ENCODE measurements at regions not wholly inside any gene's neighbourhood (a gene's known extent, or its start where the extent isn't known, plus 50 kb on each side); places are given as distances from the start of the nearest gene placed in this dataset.

DNA sequence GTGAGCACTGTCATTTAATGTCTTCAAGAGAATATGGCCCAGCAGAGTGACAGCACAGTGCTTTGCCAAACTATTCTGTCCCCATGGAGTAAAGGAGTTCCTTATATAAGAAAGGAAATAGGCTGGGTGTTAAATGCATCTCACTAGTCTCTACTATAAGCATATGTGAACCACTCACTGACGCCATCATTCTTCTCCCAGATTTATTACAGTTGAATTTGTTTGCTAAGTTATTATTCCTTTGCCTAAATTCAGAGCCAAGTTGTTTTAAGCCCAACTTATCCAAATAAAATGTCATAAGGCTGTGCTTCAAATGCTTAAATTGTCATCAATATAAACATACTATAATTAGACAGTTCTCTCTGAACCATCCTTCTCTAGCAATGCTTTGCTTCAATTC, 151.6 kb downstream of the KCNA5 start:
- no peak overlapping the region for H3K4me2 ChIP-seq (ENCODE audit: insufficient read depth, low read length)
- no peaks in the 10 kb centered on the region for H3K9me3 ChIP-seq (ENCODE audit: low read depth, low read length)
- DNase-seq (ENCODE audit: insufficient read length, low spot score, missing footprints): no peak
- no peak overlapping the region for H2AFZ ChIP-seq (ENCODE audit: low read length)
- H3K4me1 ChIP-seq (ENCODE audit: insufficient read depth, low read length): no peaks in the 10 kb centered on the region
- no peak overlapping the region for H3K4me3 ChIP-seq (ENCODE audit: insufficient read depth, low read length)
- H3K79me2 ChIP-seq (ENCODE audit: insufficient read depth, low read length): no peaks in the 10 kb centered on the region
- H3K36me3 ChIP-seq (ENCODE audit: insufficient read depth, low read length): no peaks in the 10 kb centered on the region
- no peak for TF ChIP-seq CTCF (IDR thresholded peaks at IDR 0.05; ENCODE audit: extremely low read depth, low read depth, low read length)
- H3K27ac ChIP-seq (ENCODE audit: low read depth, low read length): no peak overlapping the region
- H4K20me1 ChIP-seq (ENCODE audit: insufficient read depth, low read length): no peaks in the 10 kb centered on the region
- no peaks in the 10 kb centered on the region for H3K27me3 ChIP-seq (ENCODE audit: insufficient read depth, low read length)

GRCh38 chr12:5195691-5196090, 152.0 kb downstream of the KCNA5 start:
- no peaks in the 10 kb centered on the region for H3K4me1 ChIP-seq (ENCODE audit: insufficient read depth, low read length)
- no peak for TF ChIP-seq CTCF (IDR thresholded peaks at IDR 0.05; ENCODE audit: extremely low read depth, low read depth, low read length)
- no peaks in the 10 kb centered on the region for H3K9me3 ChIP-seq (ENCODE audit: low read depth, low read length)
- no peaks in the 10 kb centered on the region for H3K36me3 ChIP-seq (ENCODE audit: insufficient read depth, low read length)
- DNase-seq (ENCODE audit: insufficient read length, low spot score, missing footprints): no peak
- no peaks in the 10 kb centered on the region for H3K79me2 ChIP-seq (ENCODE audit: insufficient read depth, low read length)
- no peaks in the 10 kb centered on the region for H4K20me1 ChIP-seq (ENCODE audit: insufficient read depth, low read length)
- H3K27me3 ChIP-seq (ENCODE audit: insufficient read depth, low read length): no peaks in the 10 kb centered on the region
- H3K4me2 ChIP-seq (ENCODE audit: insufficient read depth, low read length): no peak overlapping the region
- no peak overlapping the region for H3K27ac ChIP-seq (ENCODE audit: low read depth, low read length)
- no peak overlapping the region for H3K4me3 ChIP-seq (ENCODE audit: insufficient read depth, low read length)
- no peak overlapping the region for H2AFZ ChIP-seq (ENCODE audit: low read length)

DNA sequence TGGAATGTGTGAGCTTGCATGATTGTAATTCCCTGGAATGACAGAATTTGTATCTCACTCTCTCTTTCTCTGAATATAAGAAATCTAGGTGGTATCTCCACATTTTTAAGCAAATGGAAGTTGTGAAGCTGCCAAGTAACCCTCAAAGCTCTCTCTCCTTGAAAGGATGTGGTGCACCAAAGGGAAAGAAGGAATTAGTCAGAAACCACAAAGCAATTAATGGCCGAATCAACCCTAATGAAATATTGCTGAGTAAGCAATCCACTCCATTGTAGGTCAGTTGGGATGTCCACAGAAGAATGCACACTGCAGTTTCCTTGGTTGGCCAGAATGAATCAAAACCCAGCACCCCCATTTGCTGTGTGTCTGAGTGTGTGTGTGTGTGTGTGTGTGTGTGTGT, 153.5 kb downstream of the KCNA5 start:
- no peaks in the 10 kb centered on the region for H3K27me3 ChIP-seq (ENCODE audit: insufficient read depth, low read length)
- no peak overlapping the region for H3K4me3 ChIP-seq (ENCODE audit: insufficient read depth, low read length)
- H4K20me1 ChIP-seq (ENCODE audit: insufficient read depth, low read length): no peaks in the 10 kb centered on the region
- H3K27ac ChIP-seq (ENCODE audit: low read depth, low read length): no peak overlapping the region
- DNase-seq (ENCODE audit: insufficient read length, low spot score, missing footprints): no peak
- TF ChIP-seq CTCF (IDR thresholded peaks at IDR 0.05; ENCODE audit: extremely low read depth, low read depth, low read length): no peak
- H3K36me3 ChIP-seq (ENCODE audit: insufficient read depth, low read length): no peaks in the 10 kb centered on the region
- H3K4me2 ChIP-seq (ENCODE audit: insufficient read depth, low read length): no peak overlapping the region
- no peaks in the 10 kb centered on the region for H3K9me3 ChIP-seq (ENCODE audit: low read depth, low read length)
- H2AFZ ChIP-seq (ENCODE audit: low read length): no peak overlapping the region
- H3K79me2 ChIP-seq (ENCODE audit: insufficient read depth, low read length): no peaks in the 10 kb centered on the region
- no peaks in the 10 kb centered on the region for H3K4me1 ChIP-seq (ENCODE audit: insufficient read depth, low read length)

DNA sequence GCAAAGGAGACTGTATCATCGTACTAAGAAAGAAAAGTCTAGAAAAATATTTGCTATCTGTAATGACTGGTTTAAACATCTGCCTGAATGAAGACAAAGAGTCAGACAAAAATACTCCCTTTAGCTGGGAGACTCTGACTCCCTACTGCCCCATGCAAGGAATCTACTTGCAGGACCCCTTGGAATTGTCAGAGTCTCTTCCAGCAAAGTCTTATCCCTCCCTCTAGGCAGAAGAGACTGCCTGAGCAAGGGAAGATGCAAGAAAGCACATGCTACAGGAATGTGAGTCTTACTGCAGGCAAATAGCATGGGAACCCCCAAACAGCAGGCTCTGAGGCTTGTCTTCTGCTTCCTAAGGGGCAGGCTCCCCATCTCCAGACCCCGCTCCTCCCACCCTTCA, 154.0 kb downstream of the KCNA5 start:
- Histone ChIP-seq H3K4me3 (ENCODE audit: insufficient read depth, low read length) (no peak overlapping the region), H3K36me3 (ENCODE audit: insufficient read depth, low read length) (no peaks in the 10 kb centered on the region), H3K4me1 (ENCODE audit: insufficient read depth, low read length) (no peaks in the 10 kb centered on the region), H4K20me1 (ENCODE audit: insufficient read depth, low read length) (no peaks in the 10 kb centered on the region), H3K27me3 (ENCODE audit: insufficient read depth, low read length) (no peaks in the 10 kb centered on the region), H3K79me2 (ENCODE audit: insufficient read depth, low read length) (no peaks in the 10 kb centered on the region), H3K27ac (ENCODE audit: low read depth, low read length) (no peak overlapping the region), H2AFZ (ENCODE audit: low read length) (no peak overlapping the region), H3K9me3 (ENCODE audit: low read depth, low read length) (no peaks in the 10 kb centered on the region), H3K4me2 (ENCODE audit: insufficient read depth, low read length) (no peak overlapping the region)
- no peak for TF ChIP-seq CTCF (IDR thresholded peaks at IDR 0.05; ENCODE audit: extremely low read depth, low read depth, low read length)
- no peak for DNase-seq (ENCODE audit: insufficient read length, low spot score, missing footprints)

Measured in osteoblast (primary cell).